Panc1 (cell line): ENCODE measurements at regions not wholly inside any gene's neighbourhood (a gene's known extent, or its start where the extent isn't known, plus 50 kb on each side); places are given as distances from the start of the nearest gene placed in this dataset.

Experiments
- ATAC-seq: fragments of 200-7000 bp; cut with Tn5 transposase; 2 replicates; pipeline ENCODE4 v1.9.1; 2020; ENCODE audit warnings: mild to moderate bottlenecking, moderate library complexity
- BruUV-seq: library from RNA; stranded (reverse); fragments of 400-500 nt; replicated peaks from 2 replicates; lab custom pipeline; 2021; lab: Mats Ljungman, UMichigan
- CTCF ChIA-PET: fragments of 300-600 bp; sonication (Branson Sonifier 250); formaldehyde crosslinking; loops from one replicate; lab custom pipeline; 2022; ENCODE audit warnings: antibody characterized with exemption; lab: Charles Lee
- POLR2A ChIA-PET: fragments of 300-600 bp; sonication (Branson Sonifier 250); formaldehyde crosslinking; loops from one replicate; lab custom pipeline; 2022; ENCODE audit warnings: antibody characterized with exemption; lab: Charles Lee
- DNase-seq: peaks from one replicate; pipeline ENCODE4 v3.0.0-alpha.2; 2010; ENCODE audit warnings: low read depth, low spot score
- H3K27ac ChIP-seq: 2 replicates; pipeline ENCODE4 v1.5.1; 2011; ENCODE audit warnings: mild to moderate bottlenecking, low read length, inconsistent platforms
- H3K27me3 ChIP-seq: fragments of 200-500 bp; sonication (Bioruptor generic); 2 replicates; pipeline ENCODE4 v1.6.0; 2014; ENCODE audit warnings: low read length, inconsistent platforms; ENCODE audit not compliant: control insufficient read depth, insufficient read depth
- H3K36me3 ChIP-seq: fragments of 200-500 bp; sonication (Bioruptor generic); 2 replicates; pipeline ENCODE4 v1.5.1; 2014; ENCODE audit warnings: inconsistent platforms, mild to moderate bottlenecking, low read length, moderate library complexity; ENCODE audit not compliant: control insufficient read depth, insufficient read depth
- H3K4me1 ChIP-seq: 2 replicates; pipeline ENCODE4 v1.5.1; 2011; ENCODE audit warnings: inconsistent platforms, mild to moderate bottlenecking, low read length, moderate library complexity; ENCODE audit not compliant: control insufficient read depth, insufficient read depth
- H3K4me3 ChIP-seq, 2 experiments: 2 replicates each; pipeline ENCODE4 v1.5.1; 2011 to 2012; ENCODE audit warnings: low read depth in 2 of 2, low read length in 2 of 2, mild to moderate bottlenecking in 2 of 2, inconsistent platforms in 1 of 2, moderate library complexity in 1 of 2
- H3K9me3 ChIP-seq: fragments of 200-500 bp; sonication (Bioruptor generic); 2 replicates; pipeline ENCODE4 v1.5.1; 2014; ENCODE audit warnings: low read depth, mild to moderate bottlenecking, inconsistent platforms, low read length, moderate library complexity; ENCODE audit not compliant: control insufficient read depth, insufficient read depth
- CTCF ChIP-seq: fragments of 450-650 bp; IDR thresholded peaks from 2 replicates; pipeline ENCODE4 v1.5.1; 2017; ENCODE audit warnings: mild to moderate bottlenecking
- POLR2AphosphoS5 ChIP-seq: IDR thresholded peaks from 2 replicates; pipeline ENCODE4 v1.6.1; 2012; ENCODE audit warnings: mild to moderate bottlenecking, low read depth, low read length, moderate library complexity
- SIN3A ChIP-seq: IDR thresholded peaks from 2 replicates; pipeline ENCODE4 v1.6.1; 2012; ENCODE audit warnings: low read depth, mild to moderate bottlenecking, low read length, moderate library complexity, borderline replicate concordance; ENCODE audit not compliant: insufficient read depth
- TCF7L2 ChIP-seq: IDR thresholded peaks from 2 replicates; pipeline ENCODE4 v1.6.1; 2011; ENCODE audit warnings: mild to moderate bottlenecking, low read depth, low read length, inconsistent platforms
- in situ Hi-C: cut with HindIII; loops from 2 replicates; pipeline ENCODE4 v1.10.0; 2016; ENCODE audit warnings: low sequenced_read_pairs, low pct_unique_long_range_greater_than_20kb
- intact Hi-C: fragments of 100-400 bp; cut with micrococcal nuclease; formaldehyde crosslinking; loops from one replicate; pipeline ENCODE4 v1.10.0; 2022; ENCODE audit not compliant: unreplicated experiment
- TF ChIP-seq, protein P1 (sequence below), 2 experiments: IDR thresholded peaks; 2 replicates each; pipeline ENCODE4 v1.6.1; 2011 to 2012; ENCODE audit warnings: low read depth in 2 of 2, control low read depth in 1 of 2, low read length in 1 of 2, mild to moderate bottlenecking in 1 of 2, moderate library complexity in 1 of 2; ENCODE audit not compliant: insufficient read depth in 1 of 2

GRCh38 chr4:174036111-174036510 lies 247.4 kb downstream of the FBXO8 start:
- H3K27me3 ChIP-seq = no peaks in the 10 kb centered on the region
- in situ Hi-C loops = no loop called here
- BruUV-seq = no TSS peak
- H3K27ac ChIP-seq = no peak overlapping the region
- TF ChIP-seq, protein P1, sequence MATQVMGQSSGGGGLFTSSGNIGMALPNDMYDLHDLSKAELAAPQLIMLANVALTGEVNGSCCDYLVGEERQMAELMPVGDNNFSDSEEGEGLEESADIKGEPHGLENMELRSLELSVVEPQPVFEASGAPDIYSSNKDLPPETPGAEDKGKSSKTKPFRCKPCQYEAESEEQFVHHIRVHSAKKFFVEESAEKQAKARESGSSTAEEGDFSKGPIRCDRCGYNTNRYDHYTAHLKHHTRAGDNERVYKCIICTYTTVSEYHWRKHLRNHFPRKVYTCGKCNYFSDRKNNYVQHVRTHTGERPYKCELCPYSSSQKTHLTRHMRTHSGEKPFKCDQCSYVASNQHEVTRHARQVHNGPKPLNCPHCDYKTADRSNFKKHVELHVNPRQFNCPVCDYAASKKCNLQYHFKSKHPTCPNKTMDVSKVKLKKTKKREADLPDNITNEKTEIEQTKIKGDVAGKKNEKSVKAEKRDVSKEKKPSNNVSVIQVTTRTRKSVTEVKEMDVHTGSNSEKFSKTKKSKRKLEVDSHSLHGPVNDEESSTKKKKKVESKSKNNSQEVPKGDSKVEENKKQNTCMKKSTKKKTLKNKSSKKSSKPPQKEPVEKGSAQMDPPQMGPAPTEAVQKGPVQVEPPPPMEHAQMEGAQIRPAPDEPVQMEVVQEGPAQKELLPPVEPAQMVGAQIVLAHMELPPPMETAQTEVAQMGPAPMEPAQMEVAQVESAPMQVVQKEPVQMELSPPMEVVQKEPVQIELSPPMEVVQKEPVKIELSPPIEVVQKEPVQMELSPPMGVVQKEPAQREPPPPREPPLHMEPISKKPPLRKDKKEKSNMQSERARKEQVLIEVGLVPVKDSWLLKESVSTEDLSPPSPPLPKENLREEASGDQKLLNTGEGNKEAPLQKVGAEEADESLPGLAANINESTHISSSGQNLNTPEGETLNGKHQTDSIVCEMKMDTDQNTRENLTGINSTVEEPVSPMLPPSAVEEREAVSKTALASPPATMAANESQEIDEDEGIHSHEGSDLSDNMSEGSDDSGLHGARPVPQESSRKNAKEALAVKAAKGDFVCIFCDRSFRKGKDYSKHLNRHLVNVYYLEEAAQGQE (IDR thresholded peaks at IDR 0.05; ENCODE audit: insufficient read depth in 1 of 2, low read depth in 2 of 2, low read length in 1 of 2) = no peak
- TF ChIP-seq TCF7L2 (no peak), SIN3A (no peak), POLR2AphosphoS5 (no peak), CTCF (no peak)
- ATAC-seq (no peak), DNase-seq (no peak)
- H3K9me3 ChIP-seq = no peaks in the 10 kb centered on the region
- ChIA-PET POLR2A (no interaction called here), CTCF (no interaction called here)
- intact Hi-C loops = no loop called here
- no peaks in the 10 kb centered on the region for H3K36me3 ChIP-seq
- no peak overlapping the region for H3K4me3 ChIP-seq
- no peaks in the 10 kb centered on the region for H3K4me1 ChIP-seq

DNA sequence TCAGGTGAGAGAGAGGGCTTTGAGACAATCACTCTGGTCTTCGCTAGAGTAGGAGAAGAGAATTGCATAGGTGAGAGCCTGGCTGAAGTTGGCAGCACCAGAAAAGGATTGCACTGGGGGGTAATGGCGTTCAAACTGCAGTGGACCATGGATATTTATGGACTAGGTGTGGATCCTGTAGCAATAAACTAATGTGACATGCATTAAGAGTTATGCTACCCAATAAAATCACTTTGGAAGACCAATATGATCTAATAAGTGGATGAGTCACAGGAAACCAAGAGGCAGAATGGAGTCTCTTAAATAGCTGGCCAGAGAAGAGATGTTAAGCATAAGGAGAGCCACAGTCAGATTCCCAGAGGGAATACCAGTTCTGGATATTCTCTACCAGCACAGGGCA lies 259.8 kb downstream of the FBXO8 start:
- H3K27me3 ChIP-seq = no peaks in the 10 kb centered on the region
- no peaks in the 10 kb centered on the region for H3K4me1 ChIP-seq
- H3K4me3 ChIP-seq = no peak overlapping the region
- no TSS peak for BruUV-seq
- H3K9me3 ChIP-seq = no peaks in the 10 kb centered on the region
- no peak overlapping the region for H3K27ac ChIP-seq
- DNase-seq (no peak), ATAC-seq (no peak)
- no peaks in the 10 kb centered on the region for H3K36me3 ChIP-seq
- TF ChIP-seq SIN3A (no peak), CTCF (no peak), POLR2AphosphoS5 (no peak), TCF7L2 (no peak)
- TF ChIP-seq, protein P1 (IDR thresholded peaks at IDR 0.05; ENCODE audit: insufficient read depth in 1 of 2, low read depth in 2 of 2, low read length in 1 of 2) = no peak
- ChIA-PET CTCF (no interaction called here), POLR2A (no interaction called here)
- intact Hi-C loops = no loop called here
- in situ Hi-C loops = no loop called here
